WTC11 (cell line): ENCODE measurements at regions not wholly inside any gene's neighbourhood (a gene's known extent, or its start where the extent isn't known, plus 50 kb on each side); places are given as distances from the start of the nearest gene placed in this dataset.
"Not testable (repeated sequence)": the region's sequence is repeated elsewhere in the genome, so short reads cannot be mapped to it uniquely, and the experiment has no call there.

Experiments
- ATAC-seq: fragments of 200-7000 bp; cut with Tn5 transposase; 2 replicates; pipeline ENCODE4 v1.10.0; 2021; ENCODE audit warnings: mild to moderate bottlenecking, moderate library complexity
- CTCF ChIA-PET: fragments of 300-600 bp; sonication (Branson Sonifier 250); formaldehyde crosslinking; loops from one replicate; lab custom pipeline; 2021; ENCODE audit warnings: antibody characterized with exemption; lab: Charles Lee
- POLR2A ChIA-PET: fragments of 350-600 bp; sonication (Branson Sonifier 250); formaldehyde crosslinking; loops from one replicate; lab custom pipeline; 2021; ENCODE audit warnings: antibody characterized with exemption; lab: Charles Lee
- DNase-seq: peaks from one replicate; pipeline ENCODE4 v3.0.0; 2021; ENCODE audit warnings: low spot score
- H3K27ac Mint-ChIP-seq: 2 replicates; pipeline ENCODE4 v1.8.0; 2021; ENCODE audit warnings: mixed read lengths
- H3K27me3 Mint-ChIP-seq: 2 replicates; pipeline ENCODE4 v1.8.0; 2021; ENCODE audit warnings: low read depth, mild to moderate bottlenecking, moderate library complexity, mixed read lengths
- H3K36me3 Mint-ChIP-seq: 2 replicates; pipeline ENCODE4 v1.8.0; 2021; ENCODE audit warnings: mixed read lengths
- H3K4me1 Mint-ChIP-seq: 2 replicates; pipeline ENCODE4 v1.8.0; 2022; ENCODE audit warnings: mixed read lengths
- H3K4me3 Mint-ChIP-seq: 2 replicates; pipeline ENCODE4 v1.8.0; 2021; ENCODE audit warnings: mild to moderate bottlenecking, moderate library complexity, mixed read lengths
- H3K9me3 Mint-ChIP-seq: 2 replicates; pipeline ENCODE4 v1.8.0; 2021; ENCODE audit warnings: mixed read lengths
- ATF1 ChIP-seq: sonication (generic); formaldehyde crosslinking; IDR thresholded peaks from 2 replicates; pipeline ENCODE4 v1.8.1; 2023; ENCODE audit warnings: mild to moderate bottlenecking, moderate library complexity, missing genetic modification reagents
- CREB1 ChIP-seq: sonication (generic); formaldehyde crosslinking; IDR thresholded peaks from 2 replicates; pipeline ENCODE4 v1.8.0; 2023; ENCODE audit warnings: mild to moderate bottlenecking, missing genetic modification reagents
- E2F1 ChIP-seq: sonication (generic); formaldehyde crosslinking; IDR thresholded peaks from 2 replicates; pipeline ENCODE4 v1.8.0; 2022; ENCODE audit warnings: mild to moderate bottlenecking, missing genetic modification reagents
- ETV6 ChIP-seq: sonication (generic); formaldehyde crosslinking; IDR thresholded peaks from 2 replicates; pipeline ENCODE4 v1.8.1; 2022; ENCODE audit warnings: mild to moderate bottlenecking, missing genetic modification reagents
- FOXK1 ChIP-seq: sonication (generic); formaldehyde crosslinking; IDR thresholded peaks from 2 replicates; pipeline ENCODE4 v1.8.0; 2022; ENCODE audit warnings: mild to moderate bottlenecking, moderate library complexity, missing genetic modification reagents
- FOXP4 ChIP-seq: sonication (generic); formaldehyde crosslinking; IDR thresholded peaks from 2 replicates; pipeline ENCODE4 v1.8.0; 2022; ENCODE audit warnings: mild to moderate bottlenecking, missing genetic modification reagents
- IRF1 ChIP-seq: sonication (generic); formaldehyde crosslinking; IDR thresholded peaks from 2 replicates; pipeline ENCODE4 v1.8.0; 2023; ENCODE audit warnings: missing genetic modification reagents
- JAZF1 ChIP-seq: fragments of 250-450 bp; sonication (Bioruptor Pico); IDR thresholded peaks from 2 replicates; pipeline ENCODE4 v1.9.0; 2021; ENCODE audit warnings: moderate library complexity, mild to moderate bottlenecking, inconsistent platforms
- MXD4 ChIP-seq: fragments of 250-450 bp; sonication (Bioruptor Pico); IDR thresholded peaks from 2 replicates; pipeline ENCODE4 v1.8.0; 2021; ENCODE audit warnings: mild to moderate bottlenecking, moderate library complexity, borderline replicate concordance
- NR2C2 ChIP-seq: sonication (generic); formaldehyde crosslinking; IDR thresholded peaks from 2 replicates; pipeline ENCODE4 v1.8.0; 2022; ENCODE audit warnings: mild to moderate bottlenecking, missing genetic modification reagents
- NR3C1 ChIP-seq: sonication (generic); formaldehyde crosslinking; conservative IDR thresholded peaks from 2 replicates; pipeline ENCODE4 v1.8.1; 2023; ENCODE audit warnings: low read depth, mild to moderate bottlenecking, missing genetic modification reagents
- RELA ChIP-seq: sonication (generic); formaldehyde crosslinking; IDR thresholded peaks from 2 replicates; pipeline ENCODE4 v1.8.1; 2022; ENCODE audit warnings: missing genetic modification reagents, mild to moderate bottlenecking, borderline replicate concordance
- RORB ChIP-seq: fragments of 250-450 bp; sonication (Bioruptor Pico); IDR thresholded peaks from 2 replicates; pipeline ENCODE4 v1.9.0; 2021; ENCODE audit warnings: mild to moderate bottlenecking
- SMAD4 ChIP-seq: sonication (generic); formaldehyde crosslinking; IDR thresholded peaks from 2 replicates; pipeline ENCODE4 v1.8.0; 2022; ENCODE audit warnings: mild to moderate bottlenecking, missing genetic modification reagents
- SOX15 ChIP-seq: fragments of 250-450 bp; sonication (Bioruptor Pico); IDR thresholded peaks from 2 replicates; pipeline ENCODE4 v1.9.0; 2021; ENCODE audit warnings: mild to moderate bottlenecking
- TCF7 ChIP-seq: sonication (generic); formaldehyde crosslinking; IDR thresholded peaks from 2 replicates; pipeline ENCODE4 v1.8.0; 2022; ENCODE audit warnings: mild to moderate bottlenecking, low read depth, missing genetic modification reagents, moderate library complexity
- USF1 ChIP-seq: sonication (generic); formaldehyde crosslinking; IDR thresholded peaks from 2 replicates; pipeline ENCODE4 v1.8.0; 2022; ENCODE audit warnings: mild to moderate bottlenecking, missing genetic modification reagents
- ZMAT4 ChIP-seq: fragments of 250-450 bp; sonication (Bioruptor Pico); IDR thresholded peaks from 2 replicates; pipeline ENCODE4 v1.9.0; 2021; ENCODE audit warnings: mild to moderate bottlenecking
- ZNF232 ChIP-seq: sonication (generic); formaldehyde crosslinking; IDR thresholded peaks from 2 replicates; pipeline ENCODE4 v1.8.0; 2022; ENCODE audit warnings: mild to moderate bottlenecking, missing genetic modification reagents
- ZNF423 ChIP-seq: fragments of 250-450 bp; sonication (Bioruptor Pico); IDR thresholded peaks from 2 replicates; pipeline ENCODE4 v2.1.2; 2022; ENCODE audit warnings: mild to moderate bottlenecking, moderate library complexity
- ZSCAN18 ChIP-seq: fragments of 250-450 bp; sonication (Bioruptor Pico); IDR thresholded peaks from 2 replicates; pipeline ENCODE4 v2.1.2; 2022; ENCODE audit warnings: mild to moderate bottlenecking, moderate library complexity

GRCh38 chr10:52400562-52400961 lies 86.5 kb downstream of the DKK1 start:
- Mint-ChIP-seq H3K4me3 (no peak overlapping the region), H3K27me3 (no peaks in the 10 kb centered on the region; the same call in 1 of the 2 replicates), H3K9me3 (peaks cover 33% of the 10 kb centered on the region), H3K27ac (no peak overlapping the region), H3K4me1 (no peaks in the 10 kb centered on the region), H3K36me3 (peaks cover 13% of the 10 kb centered on the region)
- no peak for ATAC-seq
- ChIA-PET POLR2A (no interaction called here), CTCF (no interaction called here)
- no peak for DNase-seq
- TF ChIP-seq ATF1 (CRISPR knock-in tag): no peak
- no peak for TF ChIP-seq MXD4 (CRISPR knock-in tag)
- TF ChIP-seq E2F1 (CRISPR knock-in tag): no peak

- H3K4me3 Mint-ChIP-seq, ATAC-seq, CTCF ChIA-PET, POLR2A ChIA-PET, DNase-seq, H3K27ac Mint-ChIP-seq, H3K4me1 Mint-ChIP-seq, H3K27me3 Mint-ChIP-seq: not testable (repeated sequence)
- H3K36me3 Mint-ChIP-seq: peaks cover 13% of the 10 kb centered on the region
- peaks cover 33% of the 10 kb centered on the region for H3K9me3 Mint-ChIP-seq
Measured at GRCh38 chr10:52403801-52404200, 89.7 kb downstream of the DKK1 start.

GRCh38 chr10:52409195-52409594 lies 95.1 kb downstream of the DKK1 start:
- ATAC-seq: no peak
- H3K4me3 Mint-ChIP-seq: no peak overlapping the region
- H3K36me3 Mint-ChIP-seq: no peaks in the 10 kb centered on the region
- ChIA-PET CTCF (no interaction called here), POLR2A (no interaction called here)
- H3K9me3 Mint-ChIP-seq: no peaks in the 10 kb centered on the region
- no peak for DNase-seq
- H3K27me3 Mint-ChIP-seq: no peaks in the 10 kb centered on the region
- no peaks in the 10 kb centered on the region for H3K4me1 Mint-ChIP-seq
- TF ChIP-seq CREB1 (CRISPR knock-in tag) (no peak), USF1 (no peak), TCF7 (CRISPR knock-in tag) (no peak), NR3C1 (CRISPR knock-in tag) (no peak), ZSCAN18 (CRISPR knock-in tag) (no peak), ZMAT4 (CRISPR knock-in tag) (no peak), ZNF423 (CRISPR knock-in tag) (no peak), JAZF1 (CRISPR knock-in tag) (no peak), ZNF232 (CRISPR knock-in tag) (no peak), FOXK1 (CRISPR knock-in tag) (no peak), RORB (CRISPR knock-in tag) (no peak), ETV6 (CRISPR knock-in tag) (no peak), IRF1 (CRISPR knock-in tag) (no peak)
- H3K27ac Mint-ChIP-seq: no peak overlapping the region

GRCh38 chr10:52409928-52410327 lies 95.8 kb downstream of the DKK1 start:
- no peaks in the 10 kb centered on the region for H3K9me3 Mint-ChIP-seq
- DNase-seq: no peak
- POLR2A ChIA-PET: no interaction called here
- no peak for ATAC-seq
- no peak overlapping the region for H3K4me3 Mint-ChIP-seq
- no peaks in the 10 kb centered on the region for H3K36me3 Mint-ChIP-seq
- no peaks in the 10 kb centered on the region for H3K27me3 Mint-ChIP-seq
- H3K4me1 Mint-ChIP-seq: no peaks in the 10 kb centered on the region
- no peak overlapping the region for H3K27ac Mint-ChIP-seq
- CTCF ChIA-PET: no interaction called here
- TF ChIP-seq FOXP4 (CRISPR knock-in tag): no peak
- TF ChIP-seq SOX15 (CRISPR knock-in tag): no peak
- TF ChIP-seq MXD4 (CRISPR knock-in tag): no peak
- TF ChIP-seq ZNF232 (CRISPR knock-in tag): no peak
- TF ChIP-seq RELA (CRISPR knock-in tag): no peak
- no peak for TF ChIP-seq SMAD4 (CRISPR knock-in tag)
- no peak for TF ChIP-seq ZNF423 (CRISPR knock-in tag)
- no peak for TF ChIP-seq NR2C2 (CRISPR knock-in tag)
